HG03103 (cell line): ENCODE measurements at regions not wholly inside any gene's neighbourhood (a gene's known extent, or its start where the extent isn't known, plus 50 kb on each side); places are given as distances from the start of the nearest gene placed in this dataset.

Experiments
- ATAC-seq: cut with Tn5 transposase; IDR thresholded peaks from one replicate; pipeline ENCODE4 v1.9.1; 2021; ENCODE audit warnings: low read depth; ENCODE audit not compliant: unreplicated experiment

DNA sequence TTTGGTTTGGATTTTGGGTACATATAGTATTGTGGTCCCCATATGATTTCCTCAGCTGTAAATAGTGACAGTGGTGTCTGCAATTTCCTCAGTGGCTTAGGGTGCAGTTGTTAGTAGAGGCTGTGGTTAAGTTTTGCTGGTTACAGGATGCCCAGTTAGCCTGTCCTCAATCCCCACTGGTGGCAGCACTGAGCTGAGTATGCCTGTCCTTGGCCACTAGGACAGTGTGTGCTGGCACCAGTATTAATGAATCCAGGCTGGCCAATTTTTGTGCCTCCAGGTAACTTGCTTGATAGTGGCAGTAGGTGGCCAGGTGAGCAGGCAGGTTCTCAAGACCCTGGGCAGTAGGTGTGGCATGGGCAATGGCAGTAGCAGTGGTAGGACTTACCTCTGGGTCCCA lies 973.1 kb downstream of the TMEM182 start:
- no peak for ATAC-seq

DNA sequence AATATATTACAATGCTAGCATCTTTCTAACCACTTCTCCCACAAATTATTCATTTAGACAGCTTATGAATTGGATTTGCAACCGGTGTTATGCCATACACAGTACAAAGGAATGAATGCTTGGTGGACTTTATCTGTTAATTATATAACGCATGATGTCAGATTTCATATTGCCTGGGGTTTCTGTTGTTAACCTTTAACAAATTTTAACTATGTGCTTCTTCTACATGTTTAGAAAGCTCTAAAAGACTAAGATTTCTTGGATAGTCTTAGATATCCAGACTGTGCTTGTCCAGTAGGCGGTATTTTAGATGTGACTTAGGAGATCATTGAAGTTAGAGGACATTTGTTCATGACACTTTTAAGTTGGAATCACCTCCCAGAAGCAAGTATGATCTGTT lies 976.3 kb downstream of the TMEM182 start:
- no peak for ATAC-seq

DNA sequence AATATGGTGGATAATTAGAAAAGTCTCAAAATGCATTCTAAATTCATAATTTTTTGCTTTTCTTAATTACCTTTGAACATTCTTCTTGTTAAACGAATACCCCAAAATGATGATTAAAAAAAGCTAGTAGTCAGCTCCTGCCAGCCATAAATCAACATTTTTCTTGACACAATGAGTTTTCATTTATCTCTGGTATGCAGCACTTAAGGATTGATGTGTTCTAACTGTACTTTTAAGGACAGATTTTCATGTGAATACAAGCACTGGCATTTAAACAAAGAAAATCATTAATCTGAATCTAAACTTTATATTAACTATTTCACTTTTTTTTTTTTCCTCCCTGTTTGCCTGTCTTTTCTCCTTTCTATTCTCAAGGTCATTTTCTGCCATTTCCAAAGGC lies 976.8 kb downstream of the TMEM182 start:
- ATAC-seq, result no peak

DNA sequence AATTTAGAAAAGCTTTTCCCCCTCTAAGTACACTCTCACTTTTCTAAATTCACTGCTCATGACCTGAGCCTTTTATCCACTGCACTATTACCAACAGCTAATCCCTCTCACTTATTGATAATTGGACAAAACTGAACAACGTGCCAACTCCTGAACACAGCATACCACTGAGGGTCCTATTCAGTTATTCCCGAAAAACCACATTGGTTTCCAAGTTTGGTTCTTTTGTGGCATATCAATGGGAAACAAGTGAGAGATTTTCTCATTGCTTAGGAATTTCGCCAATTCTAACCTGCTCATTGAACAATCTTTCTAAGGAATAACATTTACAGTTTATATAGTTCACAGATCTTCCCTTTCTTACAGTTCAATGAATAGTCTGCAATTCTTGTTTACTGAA lies 977.4 kb downstream of the TMEM182 start:
- ATAC-seq, result no peak

DNA sequence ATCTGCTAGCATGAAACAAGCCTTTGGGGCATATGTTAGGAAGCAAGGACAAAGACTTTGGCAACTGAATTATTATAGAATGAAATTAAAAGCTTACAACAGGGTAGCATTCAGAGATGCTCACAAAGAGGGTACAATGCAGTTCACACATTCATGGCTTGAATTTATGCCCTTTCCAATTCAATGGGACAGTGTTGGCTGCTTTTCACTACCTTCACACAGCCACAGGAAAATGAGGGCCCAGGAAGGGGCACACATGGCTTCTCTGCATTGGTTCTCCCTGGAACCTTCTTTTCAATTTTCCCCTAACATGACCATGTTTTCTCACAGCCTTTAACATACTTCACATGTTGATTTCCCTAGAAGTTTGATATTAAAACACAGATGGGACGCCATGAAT lies 978.1 kb downstream of the TMEM182 start:
- no peak for ATAC-seq

DNA sequence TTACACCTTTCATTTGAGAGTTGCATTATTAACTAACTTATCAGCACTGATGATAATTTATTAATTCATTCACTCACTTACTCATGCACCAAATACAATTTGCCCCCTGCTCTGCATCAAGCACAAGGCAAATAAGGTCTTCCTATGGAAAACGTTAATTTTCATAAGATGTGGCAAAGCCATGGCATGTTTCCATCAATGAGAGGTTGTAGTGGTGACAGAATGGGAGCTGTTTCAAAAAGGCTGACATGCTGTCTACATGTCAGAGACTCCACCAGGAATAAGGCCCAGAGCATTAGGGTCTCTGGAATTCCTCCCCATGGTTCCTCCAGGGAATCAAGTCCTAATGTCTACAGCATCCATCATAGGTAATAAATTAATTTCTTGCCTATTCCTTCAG lies 978.8 kb downstream of the TMEM182 start:
- no peak for ATAC-seq

DNA sequence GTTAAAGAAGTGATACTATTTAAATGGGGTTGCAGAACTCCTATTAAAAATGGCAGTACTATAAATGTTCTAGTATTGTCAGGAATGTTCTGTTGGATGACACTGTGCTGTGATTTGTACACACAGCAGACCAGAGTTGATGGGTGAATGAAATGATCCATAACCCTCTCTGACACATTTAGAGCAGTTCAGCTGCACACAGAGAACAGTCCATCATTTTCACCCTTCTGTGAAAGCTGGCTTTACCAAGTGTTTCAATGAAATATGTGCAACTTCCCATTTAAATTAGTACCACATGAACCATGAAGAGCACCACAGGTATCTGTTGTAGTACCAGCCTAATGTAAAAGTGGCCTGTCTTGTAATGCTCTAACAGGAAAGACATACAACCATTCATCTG lies 981.4 kb downstream of the TMEM182 start:
- ATAC-seq, result no peak

DNA sequence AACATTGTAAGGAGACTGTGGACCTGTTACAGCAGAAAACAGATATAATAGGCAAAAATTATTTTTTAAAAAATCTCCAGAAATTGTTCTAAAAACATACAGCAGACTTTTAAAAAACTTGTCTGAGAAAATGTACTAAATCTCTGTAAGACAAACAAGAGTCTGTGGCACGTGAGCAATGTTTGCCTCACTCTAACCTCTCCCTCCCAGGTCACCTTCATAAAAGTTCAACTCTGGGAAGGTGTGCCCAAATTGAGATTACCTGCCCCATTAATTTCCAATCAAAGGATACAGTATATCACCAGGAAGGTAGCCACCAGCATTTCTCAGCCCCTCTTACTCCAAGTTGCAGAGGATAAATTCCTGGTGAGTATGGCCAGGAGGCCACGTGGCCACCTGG lies 992.7 kb downstream of the TMEM182 start:
- no peak for ATAC-seq

DNA sequence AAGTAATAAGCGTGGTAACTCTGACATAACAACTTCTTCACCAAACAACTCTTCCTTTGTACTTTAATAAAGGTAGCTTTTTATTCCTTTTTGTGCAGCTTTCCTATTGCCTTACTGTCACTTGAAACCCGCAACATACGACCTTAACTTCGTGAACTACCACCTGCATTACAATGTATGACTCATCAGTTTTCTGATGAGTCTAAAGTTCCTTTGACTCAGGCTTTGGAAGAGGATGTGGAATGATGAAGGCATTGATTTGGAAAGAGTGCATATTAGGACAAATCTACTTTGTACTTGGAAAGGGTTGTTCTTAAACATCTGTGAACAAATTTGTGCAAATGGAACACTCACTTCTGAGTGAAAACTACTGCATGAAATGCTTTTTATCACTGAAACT lies 1012.1 kb downstream of the TMEM182 start:
- ATAC-seq, result no peak

DNA sequence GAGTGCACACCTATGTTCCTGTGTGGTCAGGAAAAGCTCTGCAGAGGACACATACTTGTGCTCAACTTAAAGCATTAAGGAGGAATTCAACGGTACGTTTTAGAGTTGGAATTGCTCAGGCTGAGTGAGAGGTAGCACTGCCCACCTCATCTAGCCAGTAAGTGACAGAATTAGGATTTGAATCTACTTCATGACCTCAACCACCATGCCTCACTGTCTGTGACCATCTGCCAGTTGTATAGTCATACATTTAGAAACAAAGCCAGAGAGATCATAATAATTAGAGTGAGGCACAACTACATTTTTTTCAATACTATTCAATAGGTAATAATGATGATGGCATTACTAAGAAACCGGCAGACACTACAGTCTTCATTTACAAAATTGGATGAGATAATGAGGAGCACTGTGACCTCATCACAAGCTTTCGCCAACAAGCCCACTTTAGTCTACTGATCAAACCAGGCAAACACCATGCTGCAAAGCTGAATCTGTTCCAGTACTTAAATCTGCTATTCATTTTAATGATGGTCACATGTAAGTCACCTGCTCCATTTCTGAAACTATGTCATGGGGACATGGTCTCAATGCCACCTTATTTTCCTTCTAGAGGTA lies 1018.4 kb downstream of the TMEM182 start:
- ATAC-seq, result no peak

DNA sequence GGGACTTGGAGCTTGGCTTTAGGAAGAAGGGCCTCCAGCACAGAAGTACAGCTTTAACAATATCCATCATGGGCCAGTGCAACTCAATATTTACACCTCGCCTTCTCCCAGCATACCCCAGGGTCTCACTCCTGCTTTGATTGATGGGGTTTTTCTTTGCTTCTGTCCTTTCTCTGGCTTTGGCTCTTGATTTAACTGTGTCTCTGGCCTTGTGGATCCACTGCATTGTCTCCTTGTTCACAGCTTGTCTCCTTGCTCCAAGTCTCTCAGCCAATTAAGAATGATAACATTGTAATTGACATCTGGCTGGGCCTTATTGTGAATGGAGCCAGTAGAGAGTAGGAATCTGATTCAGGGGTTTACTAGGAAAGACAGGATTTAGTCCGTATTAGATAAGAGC lies 1019.5 kb downstream of the TMEM182 start:
- no peak for ATAC-seq

DNA sequence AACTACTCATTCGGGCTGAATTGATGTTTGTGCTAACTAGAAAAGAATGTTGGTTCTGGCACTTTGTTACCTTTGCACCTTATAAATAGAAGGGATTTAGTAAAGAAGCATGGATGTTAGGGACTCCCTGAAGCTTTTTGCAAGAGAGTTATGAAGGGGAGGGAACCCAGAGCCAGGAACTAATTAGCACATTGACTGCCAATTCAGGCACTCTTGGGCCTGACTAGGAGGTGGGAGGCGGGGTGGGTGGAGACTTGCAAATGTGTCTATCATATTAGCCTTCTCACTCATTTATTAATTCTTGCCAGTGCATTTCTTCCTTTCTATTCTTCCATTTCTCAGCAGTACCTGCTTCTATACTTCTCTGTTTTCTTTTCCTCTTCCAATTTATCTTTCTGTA lies 1022.4 kb downstream of the TMEM182 start:
- no peak for ATAC-seq

DNA sequence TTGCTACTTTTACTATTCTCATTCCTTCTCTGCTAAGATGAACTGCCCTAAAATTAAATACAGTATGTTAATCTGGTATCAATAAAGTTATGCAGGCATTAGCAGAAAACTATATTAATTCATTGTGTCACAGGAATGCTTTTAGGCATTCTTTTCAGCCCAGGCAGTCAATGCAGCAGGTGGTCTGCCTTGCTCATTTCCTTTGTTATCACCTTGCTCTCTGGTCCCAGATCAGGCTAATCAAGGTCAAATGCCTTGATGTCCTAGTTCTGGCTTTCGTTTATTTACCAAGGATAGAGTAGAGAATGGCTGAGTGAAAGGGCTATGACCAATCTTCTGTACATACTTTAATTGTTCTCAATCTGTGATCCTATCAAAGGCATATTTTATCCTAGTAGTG lies 1023.6 kb downstream of the TMEM182 start:
- no peak for ATAC-seq

DNA sequence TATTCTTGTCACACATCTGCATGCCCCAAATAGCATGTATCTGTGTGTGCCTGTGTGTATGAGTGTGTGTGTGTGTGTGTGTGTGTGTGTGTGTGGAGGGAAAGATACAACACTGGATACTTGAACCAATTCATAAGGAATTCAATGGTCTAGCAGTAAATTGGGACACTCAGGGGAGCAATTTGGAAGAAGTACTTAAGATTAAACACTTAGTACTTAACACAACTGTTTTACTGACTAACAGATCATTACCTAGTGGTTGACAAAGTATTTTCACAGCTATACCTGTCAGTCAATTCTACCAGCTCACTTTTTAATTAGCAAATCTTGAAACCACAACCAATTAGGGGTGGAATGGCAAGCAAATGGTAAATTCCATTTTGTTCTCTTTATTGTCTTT lies 1024.1 kb downstream of the TMEM182 start:
- ATAC-seq, result no peak

DNA sequence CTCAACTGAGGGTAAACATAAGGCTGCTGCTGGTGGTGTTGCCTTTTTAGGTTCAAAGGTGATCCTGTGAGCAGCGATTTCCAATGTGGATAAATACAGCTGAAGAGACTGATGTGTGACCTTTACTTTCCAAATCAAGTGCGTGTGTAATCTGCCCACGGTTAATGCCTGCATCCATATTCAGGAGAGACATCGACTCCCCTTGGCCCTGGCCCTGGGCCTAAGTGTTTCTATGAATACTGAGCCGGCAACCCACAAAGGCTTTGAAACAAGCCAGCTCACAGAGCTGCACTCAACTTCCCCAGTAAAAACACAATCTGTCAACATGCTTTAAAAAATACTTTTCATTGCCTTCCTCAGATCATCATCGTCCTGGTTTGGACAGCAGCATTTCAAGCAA lies 1026.6 kb downstream of the TMEM182 start:
- ATAC-seq, result no peak

DNA sequence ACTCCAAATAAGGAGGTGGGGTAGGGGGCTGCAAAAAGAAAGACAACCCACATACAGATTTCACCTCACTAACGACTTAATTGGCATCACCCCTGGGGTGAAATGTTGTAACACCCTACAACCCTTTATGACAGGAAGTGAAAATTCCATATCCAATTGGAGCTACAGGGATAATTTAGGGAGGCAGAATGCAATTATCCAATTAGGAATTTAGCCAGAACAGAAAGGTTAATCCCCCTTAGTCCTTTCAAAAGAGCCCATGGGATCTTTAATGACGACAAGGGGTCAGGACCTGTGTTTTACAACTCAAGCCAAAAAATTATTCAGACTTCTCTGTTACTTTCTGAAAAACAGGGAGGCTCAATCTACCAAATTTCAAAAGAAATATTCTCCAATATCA lies 1027.1 kb downstream of the TMEM182 start:
- ATAC-seq, result no peak

DNA sequence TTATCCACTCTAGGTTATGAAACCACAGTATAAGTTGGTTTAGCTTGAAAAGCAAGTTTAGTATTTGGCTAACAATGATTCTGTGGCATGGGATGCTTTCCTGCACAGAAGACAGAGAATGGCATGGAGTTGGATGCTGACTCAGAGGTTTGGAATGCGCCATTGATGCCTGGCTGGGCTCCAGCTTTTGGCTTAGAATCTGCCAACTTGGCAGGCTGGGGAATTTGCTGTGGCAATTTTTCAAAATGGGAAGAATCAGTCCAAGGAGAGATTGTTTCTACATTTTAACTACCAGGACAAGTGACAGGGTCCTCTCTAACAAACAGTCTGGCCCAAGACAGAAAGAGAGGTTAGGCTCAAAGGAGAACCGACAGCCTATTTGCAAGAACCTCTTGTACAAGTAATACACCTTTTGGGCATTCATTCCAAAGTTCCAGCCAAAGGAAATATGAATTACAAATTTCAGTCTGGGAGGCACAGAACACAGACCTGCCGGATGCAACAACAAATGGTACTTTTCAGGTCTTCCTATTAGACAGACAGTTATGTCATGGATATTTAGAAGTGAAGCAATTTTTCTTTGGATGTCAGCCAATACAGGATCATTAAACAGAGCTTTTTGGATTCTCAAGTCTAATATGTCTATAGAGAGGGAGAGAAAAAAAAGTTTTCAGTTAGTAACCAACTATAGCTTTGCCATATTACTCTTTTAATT lies 1027.7 kb downstream of the TMEM182 start:
- ATAC-seq, result no peak

DNA sequence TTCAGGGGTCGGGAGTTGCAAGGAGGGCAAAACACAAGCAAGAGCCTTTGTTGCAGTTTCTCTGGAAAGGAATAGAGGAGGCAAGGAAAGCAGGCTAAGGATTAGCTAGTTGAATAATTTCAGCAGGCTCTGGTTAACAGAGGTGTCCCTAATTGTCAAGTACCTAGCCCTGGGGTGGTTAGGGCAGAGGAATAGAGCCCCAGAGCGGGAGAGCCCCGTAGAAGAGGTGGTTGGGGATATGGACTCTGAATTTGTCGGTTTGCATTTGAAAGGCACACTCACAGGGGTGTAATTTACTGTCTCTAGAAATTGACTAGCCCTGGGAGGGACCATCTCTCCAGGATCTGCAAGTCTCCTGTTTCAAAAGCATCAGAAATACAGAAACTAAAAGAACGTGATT lies 1030.2 kb downstream of the TMEM182 start:
- ATAC-seq, result no peak

DNA sequence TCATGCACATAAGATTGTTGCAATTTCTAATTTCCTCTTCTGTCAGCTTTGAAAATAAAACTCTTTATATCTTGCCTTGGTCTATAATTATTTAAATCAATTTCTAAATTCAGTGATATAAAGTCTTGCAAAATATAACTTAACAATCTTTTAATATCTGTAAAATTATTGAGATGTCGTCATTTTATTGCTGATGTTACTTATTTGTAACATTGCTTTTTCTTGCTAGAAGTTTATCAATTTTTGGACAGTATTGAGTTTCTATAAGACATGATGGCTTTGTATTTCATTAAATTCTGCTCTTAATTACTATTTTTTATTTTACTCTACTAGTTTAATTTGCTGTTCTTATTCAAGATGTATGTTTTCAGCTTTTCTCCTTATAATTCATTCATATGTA lies 1036.5 kb downstream of the TMEM182 start:
- no peak for ATAC-seq

DNA sequence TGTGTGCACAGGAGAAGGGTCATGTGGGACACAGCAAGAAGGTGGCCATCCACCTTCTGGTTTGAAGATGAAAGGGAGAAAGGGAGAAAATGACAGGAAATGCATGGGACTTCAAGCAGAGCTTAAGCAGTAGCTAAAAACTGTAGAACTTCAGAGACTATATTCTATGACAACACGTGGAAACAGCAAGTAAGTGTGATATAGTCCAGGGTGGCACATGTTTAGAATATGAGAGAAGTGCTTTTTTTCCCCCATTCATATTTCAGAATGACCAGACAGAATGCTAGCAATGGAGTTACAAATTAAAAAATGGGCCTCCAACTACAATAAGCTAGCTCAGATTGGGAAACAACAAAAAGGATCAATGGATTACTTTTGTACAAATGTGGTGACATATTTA lies 1042.2 kb downstream of the TMEM182 start:
- no peak for ATAC-seq

DNA sequence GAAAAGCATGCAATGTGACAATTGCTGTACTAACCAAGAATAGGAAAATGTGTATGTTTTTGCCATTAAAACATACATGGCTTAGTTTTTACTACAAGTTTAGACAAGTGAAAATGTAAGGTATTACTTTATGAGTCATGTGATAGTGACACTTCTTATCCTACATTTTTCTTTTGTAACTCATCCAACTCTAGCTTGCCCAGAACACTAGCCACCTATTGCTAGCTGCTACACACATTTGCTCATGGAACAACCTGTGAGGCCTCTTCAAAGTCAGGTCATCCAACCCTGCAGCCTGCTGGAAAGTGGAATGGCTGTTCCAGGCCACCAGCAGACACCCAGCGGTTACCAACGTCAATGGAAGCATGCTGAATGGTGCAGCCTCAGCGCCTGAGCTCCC lies 1043.9 kb downstream of the TMEM182 start:
- ATAC-seq, result no peak

DNA sequence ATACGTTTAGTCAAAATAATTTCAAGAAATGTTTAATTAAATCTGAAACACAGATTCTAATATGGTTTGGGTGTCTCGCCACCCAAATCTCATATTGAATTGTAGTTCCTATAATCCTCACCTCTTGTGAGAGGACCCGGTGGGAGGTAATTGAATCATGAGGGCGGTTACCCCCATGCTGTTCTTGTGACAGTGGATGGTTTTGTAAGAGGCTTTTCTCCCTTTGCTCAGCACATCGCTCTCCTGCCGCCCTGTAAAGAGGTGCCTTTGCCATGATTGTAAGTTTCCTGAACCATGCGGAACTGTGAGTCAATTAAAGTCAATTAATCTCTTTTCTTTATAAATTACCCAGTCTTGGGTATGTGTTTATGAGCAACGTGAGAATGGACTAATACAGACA lies 1045.1 kb upstream of the POU3F3 start:
- ATAC-seq, result no peak

DNA sequence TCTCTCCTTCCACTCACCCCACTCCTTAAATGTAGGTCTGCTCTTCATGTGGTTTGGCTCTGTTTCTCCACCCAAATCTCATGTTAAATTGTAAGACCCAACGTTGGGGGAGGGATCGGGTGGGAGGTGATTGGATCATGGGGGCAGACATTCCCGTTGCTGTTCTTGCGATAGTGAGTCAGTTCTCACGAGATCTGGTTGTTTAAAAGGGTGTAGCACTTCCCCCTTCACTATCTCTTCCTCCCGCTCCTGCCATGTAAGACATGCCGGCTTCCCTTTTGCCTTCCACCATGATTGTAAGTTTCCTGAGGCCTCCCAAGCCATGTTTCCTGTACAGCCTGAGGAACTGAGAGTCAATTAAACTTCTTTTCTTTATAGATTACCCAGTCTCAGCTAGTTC lies 1044.5 kb upstream of the POU3F3 start:
- no peak for ATAC-seq
